H1 (cell line): ENCODE measurements at regions not wholly inside any gene's neighbourhood (a gene's known extent, or its start where the extent isn't known, plus 50 kb on each side); places are given as distances from the start of the nearest gene placed in this dataset.

Source experiments
- BRCA1 ChIP-seq: IDR thresholded peaks from 2 replicates; pipeline ENCODE4 v1.6.1; 2012; ENCODE audit warnings: low read depth, low read length, improper control_type of control experiment
- EZH2 ChIP-seq: fragments of 200-600 bp; sonication (generic); IDR thresholded peaks from 2 replicates; pipeline ENCODE4 v1.7.1; 2012; ENCODE audit warnings: low read depth, mild to moderate bottlenecking, moderate library complexity, low read length, inconsistent platforms; ENCODE audit not compliant: severe bottlenecking
- FOSL1 ChIP-seq: IDR thresholded peaks from 2 replicates; pipeline ENCODE4 v1.6.1; 2011; ENCODE audit warnings: mild to moderate bottlenecking, low read depth, low read length, moderate library complexity; ENCODE audit not compliant: insufficient read depth
- SIN3A ChIP-seq, 2 experiments: IDR thresholded peaks in 1 of 2; conservative IDR thresholded peaks in 1 of 2; 2 replicates each; pipeline ENCODE4 v1.6.1; 2011 to 2012; ENCODE audit warnings: low read length in 2 of 2, improper control_type of control experiment in 1 of 2, low read depth in 1 of 2, mild to moderate bottlenecking in 1 of 2
- SP1 ChIP-seq: IDR thresholded peaks from 2 replicates; pipeline ENCODE4 v1.6.1; 2011; ENCODE audit warnings: low read depth, low read length
- SP2 ChIP-seq: IDR thresholded peaks from 2 replicates; pipeline ENCODE4 v1.6.1; 2012; ENCODE audit warnings: mild to moderate bottlenecking, low read length, inconsistent platforms
- SP4 ChIP-seq: IDR thresholded peaks from 2 replicates; pipeline ENCODE4 v1.6.1; 2012; ENCODE audit warnings: low read length, inconsistent platforms
- SRF ChIP-seq: IDR thresholded peaks from 2 replicates; pipeline ENCODE4 v1.6.1; 2011; ENCODE audit warnings: mild to moderate bottlenecking, low read depth, low read length, moderate library complexity
- ZNF274 ChIP-seq: IDR thresholded peaks from 2 replicates; pipeline ENCODE4 v1.7.0; 2012; ENCODE audit warnings: low read length, borderline replicate concordance; ENCODE audit errors: extremely low read depth
- TF ChIP-seq, protein P1 (sequence below): fragments of 300-600 bp; sonication (generic); IDR thresholded peaks from 2 replicates; pipeline ENCODE4 v1.7.1; 2012; ENCODE audit warnings: low read length, moderate library complexity, mild to moderate bottlenecking, inconsistent platforms; ENCODE audit not compliant: insufficient replicate concordance

DNA sequence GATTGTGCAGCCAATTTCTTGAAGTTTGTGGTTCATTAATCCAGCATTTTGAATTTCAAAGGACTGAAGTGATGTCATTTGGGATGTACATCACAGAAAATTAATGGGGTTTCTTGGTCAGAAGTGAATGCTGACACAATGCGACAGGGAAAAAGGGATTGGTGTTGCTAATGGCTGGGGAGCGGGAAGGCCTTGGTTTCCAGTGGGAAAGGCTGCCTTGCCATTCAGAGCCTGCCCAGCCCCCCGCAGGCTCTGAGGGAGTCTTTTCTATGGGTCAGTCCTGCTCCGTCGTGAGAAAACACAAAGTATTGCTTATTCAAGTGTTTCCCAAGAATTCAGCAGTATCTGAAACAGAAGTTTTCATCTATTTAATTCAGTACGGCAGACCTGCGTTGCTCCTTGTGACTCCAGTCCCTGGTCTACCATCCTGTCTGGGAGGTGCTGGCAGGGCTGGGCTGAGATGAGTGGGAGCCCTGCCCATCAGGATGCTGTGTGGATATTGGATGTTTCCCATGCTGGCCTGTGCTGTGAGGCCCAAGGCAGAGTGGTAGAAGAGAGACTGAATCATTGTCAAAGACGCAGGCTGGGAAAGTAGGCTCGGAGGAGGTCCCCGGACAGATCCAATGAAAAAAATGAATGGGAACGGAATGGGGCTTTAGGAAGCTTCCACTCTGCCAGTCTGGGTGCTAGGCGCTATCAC is 111.2 kb upstream of the KLHL25 start (continued):
- TF ChIP-seq, protein P1, sequence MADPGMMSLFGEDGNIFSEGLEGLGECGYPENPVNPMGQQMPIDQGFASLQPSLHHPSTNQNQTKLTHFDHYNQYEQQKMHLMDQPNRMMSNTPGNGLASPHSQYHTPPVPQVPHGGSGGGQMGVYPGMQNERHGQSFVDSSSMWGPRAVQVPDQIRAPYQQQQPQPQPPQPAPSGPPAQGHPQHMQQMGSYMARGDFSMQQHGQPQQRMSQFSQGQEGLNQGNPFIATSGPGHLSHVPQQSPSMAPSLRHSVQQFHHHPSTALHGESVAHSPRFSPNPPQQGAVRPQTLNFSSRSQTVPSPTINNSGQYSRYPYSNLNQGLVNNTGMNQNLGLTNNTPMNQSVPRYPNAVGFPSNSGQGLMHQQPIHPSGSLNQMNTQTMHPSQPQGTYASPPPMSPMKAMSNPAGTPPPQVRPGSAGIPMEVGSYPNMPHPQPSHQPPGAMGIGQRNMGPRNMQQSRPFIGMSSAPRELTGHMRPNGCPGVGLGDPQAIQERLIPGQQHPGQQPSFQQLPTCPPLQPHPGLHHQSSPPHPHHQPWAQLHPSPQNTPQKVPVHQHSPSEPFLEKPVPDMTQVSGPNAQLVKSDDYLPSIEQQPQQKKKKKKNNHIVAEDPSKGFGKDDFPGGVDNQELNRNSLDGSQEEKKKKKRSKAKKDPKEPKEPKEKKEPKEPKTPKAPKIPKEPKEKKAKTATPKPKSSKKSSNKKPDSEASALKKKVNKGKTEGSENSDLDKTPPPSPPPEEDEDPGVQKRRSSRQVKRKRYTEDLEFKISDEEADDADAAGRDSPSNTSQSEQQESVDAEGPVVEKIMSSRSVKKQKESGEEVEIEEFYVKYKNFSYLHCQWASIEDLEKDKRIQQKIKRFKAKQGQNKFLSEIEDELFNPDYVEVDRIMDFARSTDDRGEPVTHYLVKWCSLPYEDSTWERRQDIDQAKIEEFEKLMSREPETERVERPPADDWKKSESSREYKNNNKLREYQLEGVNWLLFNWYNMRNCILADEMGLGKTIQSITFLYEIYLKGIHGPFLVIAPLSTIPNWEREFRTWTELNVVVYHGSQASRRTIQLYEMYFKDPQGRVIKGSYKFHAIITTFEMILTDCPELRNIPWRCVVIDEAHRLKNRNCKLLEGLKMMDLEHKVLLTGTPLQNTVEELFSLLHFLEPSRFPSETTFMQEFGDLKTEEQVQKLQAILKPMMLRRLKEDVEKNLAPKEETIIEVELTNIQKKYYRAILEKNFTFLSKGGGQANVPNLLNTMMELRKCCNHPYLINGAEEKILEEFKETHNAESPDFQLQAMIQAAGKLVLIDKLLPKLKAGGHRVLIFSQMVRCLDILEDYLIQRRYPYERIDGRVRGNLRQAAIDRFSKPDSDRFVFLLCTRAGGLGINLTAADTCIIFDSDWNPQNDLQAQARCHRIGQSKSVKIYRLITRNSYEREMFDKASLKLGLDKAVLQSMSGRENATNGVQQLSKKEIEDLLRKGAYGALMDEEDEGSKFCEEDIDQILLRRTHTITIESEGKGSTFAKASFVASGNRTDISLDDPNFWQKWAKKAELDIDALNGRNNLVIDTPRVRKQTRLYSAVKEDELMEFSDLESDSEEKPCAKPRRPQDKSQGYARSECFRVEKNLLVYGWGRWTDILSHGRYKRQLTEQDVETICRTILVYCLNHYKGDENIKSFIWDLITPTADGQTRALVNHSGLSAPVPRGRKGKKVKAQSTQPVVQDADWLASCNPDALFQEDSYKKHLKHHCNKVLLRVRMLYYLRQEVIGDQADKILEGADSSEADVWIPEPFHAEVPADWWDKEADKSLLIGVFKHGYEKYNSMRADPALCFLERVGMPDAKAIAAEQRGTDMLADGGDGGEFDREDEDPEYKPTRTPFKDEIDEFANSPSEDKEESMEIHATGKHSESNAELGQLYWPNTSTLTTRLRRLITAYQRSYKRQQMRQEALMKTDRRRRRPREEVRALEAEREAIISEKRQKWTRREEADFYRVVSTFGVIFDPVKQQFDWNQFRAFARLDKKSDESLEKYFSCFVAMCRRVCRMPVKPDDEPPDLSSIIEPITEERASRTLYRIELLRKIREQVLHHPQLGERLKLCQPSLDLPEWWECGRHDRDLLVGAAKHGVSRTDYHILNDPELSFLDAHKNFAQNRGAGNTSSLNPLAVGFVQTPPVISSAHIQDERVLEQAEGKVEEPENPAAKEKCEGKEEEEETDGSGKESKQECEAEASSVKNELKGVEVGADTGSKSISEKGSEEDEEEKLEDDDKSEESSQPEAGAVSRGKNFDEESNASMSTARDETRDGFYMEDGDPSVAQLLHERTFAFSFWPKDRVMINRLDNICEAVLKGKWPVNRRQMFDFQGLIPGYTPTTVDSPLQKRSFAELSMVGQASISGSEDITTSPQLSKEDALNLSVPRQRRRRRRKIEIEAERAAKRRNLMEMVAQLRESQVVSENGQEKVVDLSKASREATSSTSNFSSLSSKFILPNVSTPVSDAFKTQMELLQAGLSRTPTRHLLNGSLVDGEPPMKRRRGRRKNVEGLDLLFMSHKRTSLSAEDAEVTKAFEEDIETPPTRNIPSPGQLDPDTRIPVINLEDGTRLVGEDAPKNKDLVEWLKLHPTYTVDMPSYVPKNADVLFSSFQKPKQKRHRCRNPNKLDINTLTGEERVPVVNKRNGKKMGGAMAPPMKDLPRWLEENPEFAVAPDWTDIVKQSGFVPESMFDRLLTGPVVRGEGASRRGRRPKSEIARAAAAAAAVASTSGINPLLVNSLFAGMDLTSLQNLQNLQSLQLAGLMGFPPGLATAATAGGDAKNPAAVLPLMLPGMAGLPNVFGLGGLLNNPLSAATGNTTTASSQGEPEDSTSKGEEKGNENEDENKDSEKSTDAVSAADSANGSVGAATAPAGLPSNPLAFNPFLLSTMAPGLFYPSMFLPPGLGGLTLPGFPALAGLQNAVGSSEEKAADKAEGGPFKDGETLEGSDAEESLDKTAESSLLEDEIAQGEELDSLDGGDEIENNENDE = no peak
- TF ChIP-seq SP2 (no peak), EZH2 (no peak), SIN3A (conservative IDR thresholded peaks at IDR 0.05 in 1 of 2, IDR thresholded peaks at IDR 0.05 in 1 of 2; ENCODE audit: low read depth in 1 of 2, low read length in 2 of 2) (no peak), SP4 (no peak), FOSL1 (no peak), SRF (no peak), SP1 (no peak), ZNF274 (no peak), BRCA1 (no peak)
